ENCODE measurements at regions not wholly inside any gene's neighbourhood (a gene's known extent, or its start where the extent isn't known, plus 50 kb on each side); places are given as distances from the start of the nearest gene placed in this dataset.

DNA sequence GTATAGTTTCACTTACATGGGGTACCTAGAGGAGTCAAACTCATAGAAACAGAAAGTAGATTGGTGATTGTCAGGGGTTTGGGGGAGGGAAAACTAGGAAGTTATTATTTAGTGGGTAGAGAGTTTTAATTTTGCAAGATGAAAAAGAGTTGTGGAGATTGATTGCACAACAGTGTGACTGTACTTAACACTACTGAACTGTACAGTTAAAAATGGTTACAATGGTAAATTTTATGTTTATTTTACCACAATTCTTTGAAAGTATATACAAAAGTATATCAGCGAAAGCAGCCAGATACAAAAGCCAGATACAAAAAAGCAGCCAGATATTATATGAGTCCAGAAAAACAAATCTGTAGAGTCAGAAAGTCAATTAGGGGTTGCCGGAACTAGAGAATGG is 247.6 kb downstream of the IPO8 start:
- FAIRE-seq, result no peak
- no peak for DNase-seq (ENCODE audit: insufficient read length, low spot score)
- TF ChIP-seq POU2F2 (IDR thresholded peaks at IDR 0.05; ENCODE audit: low read depth, low read length), result no peak
- TF ChIP-seq PAX5 (IDR thresholded peaks at IDR 0.05; ENCODE audit: insufficient read depth, low read length, severe bottlenecking), result no peak
- TF ChIP-seq POLR2AphosphoS5 (IDR thresholded peaks at IDR 0.05; ENCODE audit: low read depth, low read length), result no peak

DNA sequence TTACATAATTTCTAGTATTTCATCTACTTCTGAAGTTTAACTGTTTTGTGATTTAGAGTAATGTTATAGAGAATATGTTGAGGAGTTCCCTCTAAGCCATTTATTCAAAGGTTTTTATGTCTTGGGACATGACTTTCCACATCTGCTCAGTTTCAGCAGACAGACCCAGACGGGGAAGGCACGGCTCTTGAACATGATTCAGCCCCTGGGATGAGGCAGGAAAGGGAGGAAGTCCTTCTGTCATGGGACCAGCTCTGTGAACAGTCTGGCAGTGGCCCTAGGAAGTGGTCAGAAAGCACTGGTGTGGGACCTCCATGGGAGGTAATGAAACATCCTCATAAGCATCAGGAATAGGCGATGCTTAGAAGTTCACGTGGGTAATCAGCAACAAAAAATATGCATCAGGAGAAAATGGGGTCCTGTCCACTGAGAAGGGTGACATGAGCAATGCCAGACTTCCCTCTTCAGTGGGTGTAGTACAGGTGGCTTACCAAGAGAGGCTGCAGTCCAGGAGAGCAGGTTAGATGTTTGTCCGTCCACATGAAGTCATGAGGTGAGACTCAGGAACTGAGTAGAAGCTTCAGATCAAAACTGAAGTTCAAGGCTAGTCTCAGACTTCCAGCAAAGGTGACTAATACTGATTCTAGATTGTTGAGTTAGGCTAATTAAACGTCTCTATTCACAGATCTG is 248.5 kb downstream of the IPO8 start:
- no peak for DNase-seq (ENCODE audit: insufficient read length, low spot score)
- no peak for FAIRE-seq
- TF ChIP-seq SPI1 (IDR thresholded peaks at IDR 0.05; ENCODE audit: low read depth, low read length) (no peak), POU2F2 (IDR thresholded peaks at IDR 0.05; ENCODE audit: low read depth, low read length) (no peak), PAX5 (IDR thresholded peaks at IDR 0.05; ENCODE audit: insufficient read depth, low read length, severe bottlenecking) (no peak), TAF1 (IDR thresholded peaks at IDR 0.05; ENCODE audit: low read depth, low read length) (no peak), POLR2AphosphoS5 (IDR thresholded peaks at IDR 0.05; ENCODE audit: low read depth, low read length) (no peak), POLR2A (IDR thresholded peaks at IDR 0.05; ENCODE audit: low read depth, low read length) (no peak)

DNA sequence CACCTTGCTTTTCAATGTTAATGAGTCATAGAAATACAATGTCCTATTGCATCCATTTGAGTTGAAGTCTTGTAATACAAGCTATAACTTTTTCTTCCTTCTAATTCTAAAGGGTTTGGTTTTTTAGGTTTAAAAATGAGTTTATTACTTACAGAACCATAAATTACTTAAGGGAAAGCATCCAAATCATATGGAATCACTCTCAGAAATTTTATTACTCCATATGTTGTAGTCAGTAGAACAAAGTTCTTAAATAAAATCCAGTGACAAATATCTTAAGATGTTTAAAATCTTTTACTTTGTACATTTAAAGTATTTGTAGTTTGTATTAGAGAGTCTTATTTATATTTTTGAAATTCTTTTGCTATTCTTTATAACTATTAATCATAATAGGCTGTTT is 253.2 kb downstream of the IPO8 start:
- no peak for DNase-seq (ENCODE audit: insufficient read length, low spot score)
- TF ChIP-seq TAF1 (IDR thresholded peaks at IDR 0.05; ENCODE audit: low read depth, low read length), result no peak
- TF ChIP-seq SPI1 (IDR thresholded peaks at IDR 0.05; ENCODE audit: low read depth, low read length), result no peak
- TF ChIP-seq POLR2A (IDR thresholded peaks at IDR 0.05; ENCODE audit: low read depth, low read length), result no peak
- TF ChIP-seq PAX5 (IDR thresholded peaks at IDR 0.05; ENCODE audit: insufficient read depth, low read length, severe bottlenecking), result no peak
- no peak for TF ChIP-seq POU2F2 (IDR thresholded peaks at IDR 0.05; ENCODE audit: low read depth, low read length)
- TF ChIP-seq POLR2AphosphoS5 (IDR thresholded peaks at IDR 0.05; ENCODE audit: low read depth, low read length), result no peak
- no peak for FAIRE-seq

DNA sequence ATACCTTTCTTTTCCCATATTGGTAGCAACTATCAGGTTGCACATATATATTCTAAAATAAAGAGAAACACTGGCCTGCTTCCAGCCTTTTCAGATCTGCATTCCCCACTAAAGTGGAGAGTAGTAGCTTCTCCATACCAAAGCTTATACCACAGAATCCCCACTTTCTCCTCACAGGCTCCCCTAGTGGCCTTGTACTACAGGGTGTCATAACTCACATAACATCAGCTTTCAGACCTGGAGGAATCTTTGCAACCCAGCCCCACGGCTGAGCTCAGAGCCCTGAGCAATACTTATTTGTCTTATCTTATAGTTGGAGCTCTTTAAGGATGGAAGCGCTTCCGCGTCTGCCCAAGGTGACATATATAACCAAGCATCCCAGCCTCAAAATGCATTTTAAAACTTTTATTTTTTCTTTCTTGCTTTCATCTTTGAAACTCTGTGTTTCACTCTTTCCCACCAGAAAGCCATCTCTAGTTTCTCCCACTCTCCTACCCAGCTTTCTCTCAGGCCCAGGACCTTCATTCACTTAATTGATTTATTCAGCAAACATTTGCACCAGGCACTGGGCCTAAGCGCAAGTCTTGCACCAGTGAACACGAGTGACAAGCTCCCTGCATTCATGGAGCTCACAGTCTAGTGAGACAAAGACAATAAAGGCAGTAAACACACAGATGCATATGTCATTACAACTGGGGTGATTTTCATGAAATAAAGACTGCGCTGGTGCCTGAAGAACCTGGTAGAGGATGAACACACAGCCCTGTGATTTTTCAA is 254.7 kb downstream of the IPO8 start:
- no peak for TF ChIP-seq POLR2A (IDR thresholded peaks at IDR 0.05; ENCODE audit: low read depth, low read length)
- TF ChIP-seq POU2F2 (IDR thresholded peaks at IDR 0.05; ENCODE audit: low read depth, low read length), result no peak
- no peak for TF ChIP-seq PAX5 (IDR thresholded peaks at IDR 0.05; ENCODE audit: insufficient read depth, low read length, severe bottlenecking)
- no peak for TF ChIP-seq TAF1 (IDR thresholded peaks at IDR 0.05; ENCODE audit: low read depth, low read length)
- no peak for TF ChIP-seq POLR2AphosphoS5 (IDR thresholded peaks at IDR 0.05; ENCODE audit: low read depth, low read length)
- TF ChIP-seq SPI1 (IDR thresholded peaks at IDR 0.05; ENCODE audit: low read depth, low read length), result no peak
- FAIRE-seq (no peak), DNase-seq (ENCODE audit: insufficient read length, low spot score) (no peak)

DNA sequence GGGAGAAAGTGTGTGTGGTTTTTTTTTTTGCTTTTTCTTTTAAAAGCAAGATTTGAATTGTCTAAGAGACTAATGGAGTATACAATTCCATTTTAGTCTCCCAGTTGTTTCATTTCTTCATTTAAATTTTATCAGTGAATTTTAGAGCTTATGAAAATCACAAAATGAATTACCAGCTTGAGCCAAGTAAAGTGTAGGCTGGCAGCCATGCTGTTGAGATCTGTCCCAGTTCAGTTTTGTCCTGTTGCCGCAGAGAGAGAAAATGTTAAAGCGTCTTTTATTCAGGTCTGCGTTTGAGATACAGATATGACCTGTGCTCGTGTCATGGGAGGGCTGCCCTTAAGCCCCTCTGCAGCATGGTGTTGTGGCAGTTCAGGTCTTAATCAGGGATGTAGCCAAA is 256.5 kb downstream of the IPO8 start:
- no peak for TF ChIP-seq PAX5 (IDR thresholded peaks at IDR 0.05; ENCODE audit: insufficient read depth, low read length, severe bottlenecking)
- TF ChIP-seq SPI1 (IDR thresholded peaks at IDR 0.05; ENCODE audit: low read depth, low read length), result no peak
- no peak for TF ChIP-seq TAF1 (IDR thresholded peaks at IDR 0.05; ENCODE audit: low read depth, low read length)
- DNase-seq (ENCODE audit: insufficient read length, low spot score) (no peak), FAIRE-seq (no peak)

DNA sequence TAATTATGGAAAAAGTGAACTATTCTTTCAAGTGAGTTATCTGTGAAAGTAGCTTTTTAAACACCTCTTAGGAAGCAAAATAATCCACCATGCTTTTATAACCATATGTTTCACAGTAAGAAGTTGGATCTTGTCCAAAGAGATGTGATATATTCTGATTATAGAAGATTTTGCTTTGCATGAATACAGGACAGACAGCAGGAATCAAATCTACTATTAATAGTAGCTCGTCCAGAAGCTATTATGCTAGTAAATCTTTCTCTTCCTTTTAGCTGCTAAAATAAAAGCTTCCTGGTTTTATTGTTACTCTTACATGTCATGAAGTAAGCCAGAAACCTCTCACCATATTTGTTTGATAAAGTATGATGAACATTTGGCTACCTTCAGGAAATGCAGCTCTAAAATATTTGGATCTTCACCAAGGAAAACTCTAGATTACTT is 257.0 kb downstream of the IPO8 start:
- FAIRE-seq (no peak), DNase-seq (ENCODE audit: insufficient read length, low spot score) (no peak)
- no peak for TF ChIP-seq SPI1 (IDR thresholded peaks at IDR 0.05; ENCODE audit: low read depth, low read length)
- TF ChIP-seq PAX5 (IDR thresholded peaks at IDR 0.05; ENCODE audit: insufficient read depth, low read length, severe bottlenecking), result no peak
- TF ChIP-seq POLR2AphosphoS5 (IDR thresholded peaks at IDR 0.05; ENCODE audit: low read depth, low read length), result no peak
- TF ChIP-seq POLR2A (IDR thresholded peaks at IDR 0.05; ENCODE audit: low read depth, low read length), result no peak
- no peak for TF ChIP-seq TAF1 (IDR thresholded peaks at IDR 0.05; ENCODE audit: low read depth, low read length)
- no peak for TF ChIP-seq POU2F2 (IDR thresholded peaks at IDR 0.05; ENCODE audit: low read depth, low read length)

DNA sequence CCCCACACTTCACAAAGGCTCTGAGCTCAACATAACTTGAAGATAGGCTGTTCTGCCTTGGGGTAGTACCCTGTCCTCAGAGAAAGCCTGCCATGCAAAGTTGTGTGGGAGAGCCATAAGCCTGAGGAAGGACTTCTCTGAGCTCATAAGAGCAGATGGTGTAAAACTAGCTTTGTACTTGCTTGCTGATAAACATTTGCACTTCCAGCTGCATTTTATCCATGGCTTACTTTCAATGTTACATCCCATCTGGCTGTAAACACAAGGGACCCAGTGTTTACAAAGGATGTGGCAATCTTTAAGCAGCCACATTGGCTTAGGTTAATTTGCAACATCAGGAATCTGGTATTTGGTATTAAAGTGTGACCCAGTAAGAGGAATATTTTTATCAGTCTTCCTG is 258.1 kb downstream of the IPO8 start:
- TF ChIP-seq POU2F2 (IDR thresholded peaks at IDR 0.05; ENCODE audit: low read depth, low read length), result no peak
- TF ChIP-seq PAX5 (IDR thresholded peaks at IDR 0.05; ENCODE audit: insufficient read depth, low read length, severe bottlenecking), result no peak
- TF ChIP-seq SPI1 (IDR thresholded peaks at IDR 0.05; ENCODE audit: low read depth, low read length), result no peak
- TF ChIP-seq POLR2AphosphoS5 (IDR thresholded peaks at IDR 0.05; ENCODE audit: low read depth, low read length), result no peak
- TF ChIP-seq POLR2A (IDR thresholded peaks at IDR 0.05; ENCODE audit: low read depth, low read length), result no peak
- TF ChIP-seq TAF1 (IDR thresholded peaks at IDR 0.05; ENCODE audit: low read depth, low read length), result no peak
- no peak for DNase-seq (ENCODE audit: insufficient read length, low spot score)
- FAIRE-seq, result no peak

DNA sequence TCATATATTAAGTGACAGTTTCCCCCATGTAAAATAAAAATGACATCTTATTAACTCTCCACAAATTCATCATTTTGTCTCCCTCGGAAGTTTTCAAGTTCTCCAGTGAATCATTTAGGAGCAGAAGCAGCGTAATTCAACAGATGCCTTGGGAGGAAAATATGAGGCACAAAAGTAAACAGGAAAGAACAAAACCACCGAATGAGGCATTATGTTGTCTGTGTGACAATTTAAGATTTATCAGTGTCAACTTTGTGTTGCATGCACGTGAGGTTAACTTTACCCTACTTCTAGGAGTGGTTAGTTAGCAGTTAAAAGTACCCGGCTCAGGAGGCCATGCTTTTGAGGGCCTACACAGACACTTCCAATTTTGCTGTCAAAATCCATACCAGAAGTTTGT is 258.6 kb downstream of the IPO8 start:
- no peak for FAIRE-seq
- DNase-seq (ENCODE audit: insufficient read length, low spot score), result no peak
- TF ChIP-seq SPI1 (IDR thresholded peaks at IDR 0.05; ENCODE audit: low read depth, low read length) (no peak), POLR2AphosphoS5 (IDR thresholded peaks at IDR 0.05; ENCODE audit: low read depth, low read length) (no peak), PAX5 (IDR thresholded peaks at IDR 0.05; ENCODE audit: insufficient read depth, low read length, severe bottlenecking) (no peak), POU2F2 (IDR thresholded peaks at IDR 0.05; ENCODE audit: low read depth, low read length) (no peak), TAF1 (IDR thresholded peaks at IDR 0.05; ENCODE audit: low read depth, low read length) (no peak), POLR2A (IDR thresholded peaks at IDR 0.05; ENCODE audit: low read depth, low read length) (no peak)

DNA sequence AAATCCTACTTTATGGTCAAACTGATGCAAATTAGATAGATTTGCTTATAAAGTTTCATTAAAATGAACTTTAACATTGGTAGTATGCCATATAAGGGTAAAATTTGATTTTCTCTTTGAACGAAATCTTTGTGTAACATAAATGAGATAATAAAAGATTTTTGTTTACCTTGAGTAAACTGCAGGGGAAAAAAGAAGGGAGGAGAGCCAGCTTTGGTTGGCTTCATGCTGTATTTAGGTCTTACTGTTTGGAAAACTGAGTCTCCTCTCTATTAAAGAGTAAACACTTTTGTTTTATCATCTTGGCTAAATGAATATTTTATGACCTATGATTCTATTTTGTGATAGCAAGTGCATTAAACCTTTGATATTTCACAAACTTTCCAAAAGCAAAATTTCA is 267.6 kb downstream of the IPO8 start:
- no peak for TF ChIP-seq POLR2A (IDR thresholded peaks at IDR 0.05; ENCODE audit: low read depth, low read length)
- TF ChIP-seq TAF1 (IDR thresholded peaks at IDR 0.05; ENCODE audit: low read depth, low read length), result no peak
- TF ChIP-seq SPI1 (IDR thresholded peaks at IDR 0.05; ENCODE audit: low read depth, low read length), result no peak
- TF ChIP-seq PAX5 (IDR thresholded peaks at IDR 0.05; ENCODE audit: insufficient read depth, low read length, severe bottlenecking), result no peak
- no peak for TF ChIP-seq POLR2AphosphoS5 (IDR thresholded peaks at IDR 0.05; ENCODE audit: low read depth, low read length)
- TF ChIP-seq POU2F2 (IDR thresholded peaks at IDR 0.05; ENCODE audit: low read depth, low read length), result no peak
- DNase-seq (ENCODE audit: insufficient read length, low spot score) (no peak), FAIRE-seq (no peak)

Measured in GM12891 (cell line).